AG10803 (cell line): ENCODE measurements at regions not wholly inside any gene's neighbourhood (a gene's known extent, or its start where the extent isn't known, plus 50 kb on each side); places are given as distances from the start of the nearest gene placed in this dataset.

Source experiments
- DNase-seq: peaks from one replicate; pipeline ENCODE4 v3.0.0; 2010; ENCODE audit warnings: low read depth
- H3K4me3 ChIP-seq: 2 replicates; pipeline ENCODE4 v1.5.1; 2011; ENCODE audit warnings: mild to moderate bottlenecking, low read length, control low read depth
- CTCF ChIP-seq: conservative IDR thresholded peaks from 2 replicates; pipeline ENCODE4 v1.5.1; 2011; ENCODE audit warnings: mild to moderate bottlenecking, low read length, control low read depth, inconsistent platforms

DNA sequence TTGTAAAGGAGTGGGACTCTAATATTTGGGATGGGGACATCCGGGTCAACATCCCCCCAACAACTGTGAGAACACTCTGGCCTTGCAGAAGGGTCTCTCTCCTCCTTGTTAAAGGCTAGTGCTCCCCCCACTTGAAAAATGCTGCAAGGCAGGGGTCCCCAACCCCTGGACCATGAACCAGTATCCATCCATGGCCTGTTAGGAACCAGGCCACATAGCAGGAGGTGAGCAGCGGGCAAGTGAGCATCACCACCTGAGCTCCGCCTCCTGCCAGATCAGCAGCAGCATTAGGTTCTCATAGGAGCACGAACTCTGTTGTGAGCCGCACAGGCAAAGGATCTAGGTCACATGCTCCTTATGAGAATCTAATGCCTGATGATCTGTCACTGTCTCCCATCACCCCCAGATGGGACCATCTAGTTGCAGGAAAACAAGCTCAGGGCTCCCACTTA lies 243.9 kb upstream of the ID2 start:
- no peak overlapping the region for H3K4me3 ChIP-seq
- TF ChIP-seq CTCF: no peak
- DNase-seq: no peak

DNA sequence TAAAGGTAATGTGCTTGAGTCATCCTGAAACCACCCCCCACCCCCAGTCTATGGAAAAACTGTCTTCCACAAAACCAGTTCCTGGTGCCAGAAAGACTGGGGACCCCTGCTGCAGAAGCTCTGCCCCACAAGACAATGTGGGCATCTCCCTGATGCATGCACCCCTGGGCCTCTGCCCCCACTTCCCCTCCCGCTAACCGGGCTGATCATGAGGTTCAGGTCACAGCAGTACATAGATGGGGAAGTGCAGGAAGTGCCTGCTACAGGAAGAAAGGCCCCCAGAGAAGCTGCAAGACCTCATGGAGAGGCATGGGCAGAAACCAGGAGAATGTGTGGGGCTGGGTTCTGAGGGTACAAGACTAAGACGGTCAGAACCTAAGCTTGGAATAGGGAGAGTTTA lies 243.4 kb upstream of the ID2 start:
- no peak for TF ChIP-seq CTCF
- no peak overlapping the region for H3K4me3 ChIP-seq
- no peak for DNase-seq

- DNase-seq: no peak
- TF ChIP-seq CTCF: no peak
- no peak overlapping the region for H3K4me3 ChIP-seq
Observed at GRCh38 chr2:8438996-8439395, 242.9 kb upstream of the ID2 start.

- no peak for DNase-seq
- TF ChIP-seq CTCF: no peak
- H3K4me3 ChIP-seq: no peak overlapping the region
Observed at GRCh38 chr2:8440029-8440778, 241.7 kb upstream of the ID2 start.

DNA sequence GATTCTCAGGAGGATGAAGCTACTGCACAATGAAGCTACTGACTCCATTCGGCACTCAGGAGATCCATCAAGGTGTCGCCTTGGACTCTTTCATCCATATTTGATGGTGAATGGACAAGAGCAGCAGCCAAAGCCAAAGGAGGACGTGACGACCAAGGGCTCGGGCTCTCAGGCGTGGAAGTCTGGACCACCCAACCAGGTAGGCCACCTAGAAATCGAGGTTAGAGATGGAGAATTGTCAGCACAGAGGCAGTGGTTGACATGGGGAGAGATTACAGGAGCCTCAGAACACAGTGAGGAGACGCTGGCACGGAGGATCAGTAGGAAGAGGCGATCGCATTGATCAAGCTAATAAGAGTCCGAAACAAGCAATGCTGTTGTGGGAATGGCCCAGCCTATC lies 240.5 kb upstream of the ID2 start:
- no peak for TF ChIP-seq CTCF
- no peak for DNase-seq
- no peak overlapping the region for H3K4me3 ChIP-seq

DNA sequence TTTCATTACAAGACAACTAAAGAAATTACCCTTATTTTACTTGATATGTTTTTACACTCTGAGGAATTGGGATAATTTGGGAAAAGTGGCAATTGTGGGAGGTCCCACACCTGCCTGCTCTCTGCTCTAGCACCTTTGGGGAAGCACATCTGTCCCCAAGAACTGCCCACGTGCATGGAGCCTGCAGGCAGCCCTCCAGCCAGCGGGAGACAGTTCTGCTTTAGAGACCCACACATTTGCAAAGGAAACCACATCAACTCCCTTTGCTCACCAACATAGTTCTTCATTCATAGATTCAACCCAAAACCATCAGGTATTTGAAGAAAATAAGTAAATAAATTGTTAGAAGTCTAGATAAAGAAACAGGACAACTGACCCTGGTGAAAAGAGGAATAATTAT lies 239.9 kb upstream of the ID2 start:
- no peak for TF ChIP-seq CTCF
- DNase-seq: no peak
- H3K4me3 ChIP-seq: no peak overlapping the region

DNA sequence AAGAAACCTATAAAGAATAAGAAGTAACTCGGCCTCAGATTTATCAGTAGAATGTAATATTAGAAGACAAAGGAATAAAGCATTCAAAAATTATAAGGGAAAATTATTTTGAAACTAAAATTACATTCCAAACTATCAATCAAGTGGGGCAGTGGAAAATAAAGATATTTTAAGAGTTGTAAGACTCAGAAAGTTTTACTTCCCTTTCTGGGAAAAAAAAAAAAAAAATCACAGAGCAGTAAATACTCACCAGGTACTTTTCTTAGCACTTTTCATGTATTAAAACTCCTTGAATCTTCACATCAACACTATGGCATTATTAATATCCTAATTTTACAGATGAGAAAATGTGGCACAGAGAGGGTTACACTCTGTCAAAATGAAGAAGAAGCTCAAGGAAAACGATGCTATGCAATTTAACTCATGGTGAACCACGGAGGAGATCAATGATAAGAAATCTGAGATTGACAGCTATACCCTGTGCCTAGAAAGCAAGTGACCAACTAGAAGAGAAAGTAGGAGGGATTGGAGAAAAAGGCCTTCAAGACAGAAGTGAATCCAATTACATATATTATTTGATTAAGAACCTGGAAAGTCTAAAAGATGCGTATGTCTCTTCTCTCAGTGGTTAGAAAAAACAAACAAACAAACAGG lies 238.9 kb upstream of the ID2 start:
- H3K4me3 ChIP-seq: no peak overlapping the region
- no peak for TF ChIP-seq CTCF
- DNase-seq: no peak
